Endothelial cell (in vitro differentiated cells): ENCODE measurements at regions not wholly inside any gene's neighbourhood (a gene's known extent, or its start where the extent isn't known, plus 50 kb on each side); places are given as distances from the start of the nearest gene placed in this dataset.

ENCODE experiments used
- DNase-seq: peaks from one replicate; pipeline ENCODE4 v3.0.0; 2021; ENCODE audit warnings: low spot score
- H3K27ac Mint-ChIP-seq: one replicate; pipeline ENCODE4 v1.8.0; 2021; ENCODE audit warnings: mixed read lengths, inconsistent platforms; ENCODE audit not compliant: unreplicated experiment
- H3K27me3 Mint-ChIP-seq: one replicate; pipeline ENCODE4 v1.8.0; 2021; ENCODE audit warnings: mild to moderate bottlenecking, moderate library complexity, mixed read lengths, inconsistent platforms; ENCODE audit not compliant: unreplicated experiment
- H3K36me3 Mint-ChIP-seq: one replicate; pipeline ENCODE4 v1.8.0; 2021; ENCODE audit warnings: mild to moderate bottlenecking, low read depth, mixed read lengths, inconsistent platforms; ENCODE audit not compliant: unreplicated experiment
- H3K4me1 Mint-ChIP-seq: one replicate; pipeline ENCODE4 v1.8.0; 2021; ENCODE audit warnings: mild to moderate bottlenecking, mixed read lengths, inconsistent platforms; ENCODE audit not compliant: unreplicated experiment
- H3K4me3 Mint-ChIP-seq: one replicate; pipeline ENCODE4 v1.8.0; 2021; ENCODE audit warnings: mild to moderate bottlenecking, mixed read lengths, inconsistent platforms; ENCODE audit not compliant: unreplicated experiment
- H3K9me3 Mint-ChIP-seq: one replicate; pipeline ENCODE4 v1.8.0; 2021; ENCODE audit warnings: mixed read lengths, inconsistent platforms; ENCODE audit not compliant: unreplicated experiment
- TF ChIP-seq, protein P1 (sequence below): fragments of 200-600 bp; sonication (generic); IDR thresholded peaks from one replicate; pipeline ENCODE4 v1.5.0; 2021; ENCODE audit warnings: antibody characterized with exemption; ENCODE audit not compliant: unreplicated experiment

GRCh38 chr2:23207871-23208270, 177.1 kb upstream of the KLHL29 start:
- TF ChIP-seq, protein P1, sequence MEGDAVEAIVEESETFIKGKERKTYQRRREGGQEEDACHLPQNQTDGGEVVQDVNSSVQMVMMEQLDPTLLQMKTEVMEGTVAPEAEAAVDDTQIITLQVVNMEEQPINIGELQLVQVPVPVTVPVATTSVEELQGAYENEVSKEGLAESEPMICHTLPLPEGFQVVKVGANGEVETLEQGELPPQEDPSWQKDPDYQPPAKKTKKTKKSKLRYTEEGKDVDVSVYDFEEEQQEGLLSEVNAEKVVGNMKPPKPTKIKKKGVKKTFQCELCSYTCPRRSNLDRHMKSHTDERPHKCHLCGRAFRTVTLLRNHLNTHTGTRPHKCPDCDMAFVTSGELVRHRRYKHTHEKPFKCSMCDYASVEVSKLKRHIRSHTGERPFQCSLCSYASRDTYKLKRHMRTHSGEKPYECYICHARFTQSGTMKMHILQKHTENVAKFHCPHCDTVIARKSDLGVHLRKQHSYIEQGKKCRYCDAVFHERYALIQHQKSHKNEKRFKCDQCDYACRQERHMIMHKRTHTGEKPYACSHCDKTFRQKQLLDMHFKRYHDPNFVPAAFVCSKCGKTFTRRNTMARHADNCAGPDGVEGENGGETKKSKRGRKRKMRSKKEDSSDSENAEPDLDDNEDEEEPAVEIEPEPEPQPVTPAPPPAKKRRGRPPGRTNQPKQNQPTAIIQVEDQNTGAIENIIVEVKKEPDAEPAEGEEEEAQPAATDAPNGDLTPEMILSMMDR: no peak
- DNase-seq: no peak
- Mint-ChIP-seq H3K27me3 (peaks cover 8% of the 10 kb centered on the region), H3K27ac (no peak overlapping the region), H3K9me3 (no peaks in the 10 kb centered on the region), H3K36me3 (no peaks in the 10 kb centered on the region), H3K4me3 (no peak overlapping the region), H3K4me1 (peaks cover 19% of the 10 kb centered on the region)

- peaks cover 19% of the 10 kb centered on the region for H3K4me1 Mint-ChIP-seq
- no peak for DNase-seq
Observed at GRCh38 chr2:23208339-23208738, 176.6 kb upstream of the KLHL29 start.

DNA sequence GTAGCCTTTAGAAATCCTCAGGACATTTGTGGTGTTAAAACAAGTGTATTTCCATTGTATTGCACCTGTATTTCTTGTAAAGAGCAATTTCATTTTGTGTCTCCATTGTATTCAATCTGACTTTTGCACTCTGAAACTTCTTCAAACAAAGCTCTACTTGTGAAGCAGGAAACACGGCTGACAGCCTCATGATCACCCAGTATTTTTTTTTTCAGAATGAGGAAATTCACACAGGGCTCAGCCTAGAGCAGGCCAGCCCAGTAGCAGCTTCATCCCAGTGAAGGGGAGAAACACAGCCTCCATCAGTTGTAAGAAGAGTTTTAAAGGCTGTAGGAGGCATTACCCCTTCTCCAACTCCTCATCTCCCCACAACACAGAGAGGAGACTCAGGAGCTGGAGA, 175.9 kb upstream of the KLHL29 start:
- peaks cover 11% of the 10 kb centered on the region for H3K27me3 Mint-ChIP-seq
- peak overlapping the region; percentile 27 for H3K27ac Mint-ChIP-seq
- H3K9me3 Mint-ChIP-seq: no peaks in the 10 kb centered on the region
- no peak overlapping the region for H3K4me3 Mint-ChIP-seq
- H3K36me3 Mint-ChIP-seq: no peaks in the 10 kb centered on the region
- DNase-seq: no peak
- H3K4me1 Mint-ChIP-seq: peaks cover 17% of the 10 kb centered on the region
- TF ChIP-seq, protein P1: no peak

More at GRCh38 chr2:23208339-23208738, 176.6 kb upstream of the KLHL29 start:
- H3K27me3 Mint-ChIP-seq: peaks cover 8% of the 10 kb centered on the region
- no peak overlapping the region for H3K4me3 Mint-ChIP-seq
- peak overlapping the region; percentile 27 for H3K27ac Mint-ChIP-seq
- no peaks in the 10 kb centered on the region for H3K36me3 Mint-ChIP-seq
- TF ChIP-seq, protein P1: no peak
- no peaks in the 10 kb centered on the region for H3K9me3 Mint-ChIP-seq

DNA sequence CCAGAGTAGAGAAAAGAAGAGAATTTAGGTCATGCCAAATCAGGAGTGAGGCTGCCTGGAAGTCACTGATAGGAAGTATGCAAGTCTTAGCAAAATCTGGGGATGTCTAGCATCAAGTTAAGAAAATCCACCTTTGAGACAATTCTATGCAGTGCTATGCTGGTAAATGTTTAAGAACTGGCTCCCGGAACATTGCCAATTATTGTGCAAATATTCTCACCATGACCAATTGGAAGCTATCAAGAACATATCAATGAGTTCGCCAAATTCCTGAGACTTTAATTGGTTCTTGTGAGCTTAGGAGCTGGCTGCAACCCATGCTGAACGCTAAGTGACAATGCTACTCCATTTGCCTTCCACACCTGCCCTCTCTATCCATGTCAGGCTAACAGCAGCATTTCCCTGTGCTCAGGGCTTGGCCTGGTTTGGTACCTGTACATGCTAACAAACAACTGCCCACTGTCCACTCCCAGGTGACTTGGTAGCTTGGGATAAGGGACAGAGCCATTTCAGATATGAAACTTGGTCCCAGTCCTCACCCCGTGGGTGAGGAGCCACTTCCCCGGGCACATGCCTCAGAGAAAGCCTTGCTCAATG, 172.9 kb upstream of the KLHL29 start:
- DNase-seq: no peak
- Mint-ChIP-seq H3K4me3 (no peak overlapping the region), H3K36me3 (no peaks in the 10 kb centered on the region), H3K9me3 (no peaks in the 10 kb centered on the region), H3K27ac (no peak overlapping the region), H3K4me1 (peaks cover 17% of the 10 kb centered on the region), H3K27me3 (peaks cover 10% of the 10 kb centered on the region)
- TF ChIP-seq, protein P1: no peak

DNA sequence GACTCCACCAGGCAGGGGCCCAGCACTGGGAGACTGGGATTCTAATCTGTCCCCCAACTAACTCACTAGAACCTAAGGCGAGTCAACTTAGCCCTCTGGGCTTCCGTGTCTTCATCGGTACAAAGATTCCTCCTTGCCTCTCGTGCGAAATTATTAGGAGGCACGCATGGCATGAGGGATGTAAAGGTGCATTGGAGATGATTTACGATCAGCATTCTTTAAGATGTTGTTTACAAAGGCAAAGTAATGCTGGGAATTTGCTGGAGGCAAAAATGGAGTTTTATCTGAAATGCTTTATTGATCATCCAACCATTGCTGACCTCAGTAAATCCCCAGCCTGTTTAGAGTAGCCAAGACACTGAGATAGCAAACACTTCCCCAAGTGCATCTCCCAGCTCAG, 171.8 kb upstream of the KLHL29 start:
- DNase-seq: no peak
- H3K4me3 Mint-ChIP-seq: no peak overlapping the region
- no peaks in the 10 kb centered on the region for H3K9me3 Mint-ChIP-seq
- H3K4me1 Mint-ChIP-seq: peaks cover 15% of the 10 kb centered on the region
- H3K27ac Mint-ChIP-seq: no peak overlapping the region
- peaks cover 6% of the 10 kb centered on the region for H3K27me3 Mint-ChIP-seq
- H3K36me3 Mint-ChIP-seq: no peaks in the 10 kb centered on the region
- TF ChIP-seq, protein P1: no peak
